GM19397 (cell line): ENCODE measurements at regions not wholly inside any gene's neighbourhood (a gene's known extent, or its start where the extent isn't known, plus 50 kb on each side); places are given as distances from the start of the nearest gene placed in this dataset.
"Not testable (repeated sequence)": the region's sequence is repeated elsewhere in the genome, so short reads cannot be mapped to it uniquely, and the experiment has no call there.

ENCODE experiments used
- ATAC-seq: cut with Tn5 transposase; IDR thresholded peaks from one replicate; pipeline ENCODE4 v1.9.1; 2021; ENCODE audit warnings: mild to moderate bottlenecking, moderate library complexity; ENCODE audit not compliant: unreplicated experiment

DNA sequence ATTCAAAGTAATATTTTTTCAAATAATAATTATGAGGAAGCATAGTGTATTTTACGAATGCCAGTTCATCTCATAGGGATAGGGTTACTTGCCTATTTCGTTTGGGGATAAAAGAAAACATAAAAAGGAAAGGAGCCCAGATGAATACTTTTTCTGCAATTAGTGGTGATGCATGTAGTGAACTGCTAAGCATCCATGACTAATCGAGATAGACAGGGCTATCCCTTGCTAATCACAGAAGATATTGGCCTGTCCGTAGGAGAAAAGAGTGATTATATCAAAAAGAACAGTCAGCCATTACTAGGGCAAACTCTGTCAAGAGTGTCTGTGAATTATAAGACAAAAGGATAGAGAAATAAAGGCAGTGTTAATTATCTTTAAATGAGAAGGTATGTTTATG, 746.1 kb downstream of the C4orf33 start:
- no peak for ATAC-seq

DNA sequence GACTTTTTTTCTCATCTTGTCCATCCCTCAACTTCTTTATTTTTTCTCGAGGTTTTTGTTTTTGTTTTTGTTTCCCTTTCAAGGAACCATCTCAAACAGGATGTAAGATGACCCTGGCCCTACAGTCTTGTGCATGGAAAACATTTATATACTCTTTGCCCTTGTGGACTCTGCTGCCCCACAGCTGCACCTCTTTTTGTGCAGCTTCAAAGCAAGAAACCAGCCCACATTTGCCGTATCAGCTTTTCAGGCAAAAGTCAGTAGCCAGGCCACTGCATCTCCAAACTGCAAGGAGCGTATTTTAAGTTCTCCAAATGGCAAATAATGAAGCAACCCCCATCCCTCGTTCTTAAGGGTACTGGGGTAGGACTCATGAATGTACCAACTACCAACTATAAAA, 756.5 kb downstream of the C4orf33 start:
- no peak for ATAC-seq

DNA sequence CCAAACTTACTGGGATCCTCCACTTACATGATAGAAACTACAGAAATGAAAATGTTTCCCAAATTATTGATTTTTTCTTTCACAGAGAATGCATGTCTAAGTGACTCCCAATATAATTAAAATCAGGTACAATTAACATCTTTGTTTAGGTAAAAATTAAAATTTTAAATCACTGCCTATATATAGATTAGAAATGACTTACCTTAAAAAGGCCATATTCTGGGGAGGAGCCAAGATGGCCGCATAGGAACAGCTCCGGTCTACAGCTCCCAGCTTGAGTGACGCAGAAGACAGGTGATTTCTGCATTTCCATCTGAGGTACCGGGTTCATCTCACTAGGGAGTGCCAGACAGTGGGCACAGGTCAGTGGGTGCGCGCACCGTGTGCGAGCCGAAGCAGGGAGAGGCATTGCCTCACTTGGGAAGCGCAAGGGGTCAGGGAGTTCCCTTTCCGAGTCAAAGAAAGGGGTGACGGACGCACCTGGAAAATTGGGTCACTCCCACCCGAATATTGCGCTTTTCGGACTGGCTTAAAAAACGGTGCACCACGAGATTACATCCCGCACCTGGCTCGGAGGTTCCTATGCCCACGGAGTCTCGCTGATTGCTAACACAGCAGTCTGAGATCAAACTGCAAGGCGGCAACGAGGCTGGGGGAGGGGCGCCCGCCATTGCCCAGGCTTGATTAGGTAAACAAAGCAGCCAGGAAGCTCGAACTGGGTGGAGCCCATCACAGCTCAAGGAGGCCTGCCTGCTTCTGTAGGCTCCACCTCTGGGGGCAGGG, 757.9 kb downstream of the C4orf33 start:
- not testable (repeated sequence) for ATAC-seq

DNA sequence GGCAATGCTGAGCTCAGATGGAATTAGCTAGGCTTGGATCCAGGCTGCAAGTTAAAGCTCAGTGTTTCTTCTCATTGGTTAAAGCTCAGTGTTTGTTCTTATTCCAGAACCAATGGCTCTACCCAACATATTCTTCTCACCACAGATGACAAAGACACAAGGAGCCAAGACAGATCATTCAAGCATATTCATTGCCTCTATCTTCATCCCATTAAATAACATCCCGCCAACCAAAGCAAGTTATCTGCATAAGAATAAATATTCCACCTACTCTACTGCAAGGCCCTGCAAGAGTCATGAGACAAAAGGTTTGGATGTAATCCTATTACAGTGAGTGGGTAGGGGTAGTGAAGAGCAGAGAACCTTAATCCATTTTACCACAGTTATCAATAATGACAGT, 766.5 kb downstream of the C4orf33 start:
- ATAC-seq = no peak

DNA sequence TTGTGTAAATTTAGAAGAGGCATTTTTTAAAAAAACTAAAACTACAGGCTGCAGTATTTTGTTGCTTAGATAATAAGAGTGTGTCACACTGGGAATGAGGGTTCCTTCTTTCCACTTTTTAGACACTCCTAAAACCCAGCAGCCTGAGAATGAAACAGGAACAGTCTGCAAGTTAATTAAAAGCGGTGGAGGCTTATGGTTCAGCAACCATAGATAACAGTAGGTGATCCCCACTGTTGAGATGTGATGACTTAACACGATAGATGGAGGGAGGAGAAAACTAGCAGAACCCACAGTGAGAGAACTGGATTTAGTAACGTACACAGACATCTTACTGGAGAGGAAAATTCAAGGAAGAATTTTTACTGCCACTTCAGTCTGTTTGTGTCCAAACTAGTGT, 767.3 kb downstream of the C4orf33 start:
- no peak for ATAC-seq

DNA sequence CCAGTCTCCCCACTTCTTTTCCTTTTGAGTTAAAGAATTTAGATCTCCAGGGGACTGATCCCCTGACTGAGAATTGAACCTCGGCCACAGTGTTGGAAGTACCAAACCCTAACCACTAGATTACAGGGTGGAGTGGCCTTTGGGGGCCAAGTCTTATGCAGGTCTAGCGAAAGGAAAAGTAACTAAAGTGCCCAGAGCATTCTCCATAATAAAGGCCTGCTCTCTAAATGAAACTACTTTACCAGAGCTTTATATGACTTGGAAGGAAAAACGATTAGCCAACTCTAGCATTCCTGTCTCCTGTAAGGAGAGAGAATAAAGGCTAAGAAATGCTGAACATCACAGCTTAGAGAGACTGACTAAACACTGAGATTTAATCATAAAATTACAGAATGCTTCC, 788.0 kb downstream of the C4orf33 start:
- no peak for ATAC-seq

DNA sequence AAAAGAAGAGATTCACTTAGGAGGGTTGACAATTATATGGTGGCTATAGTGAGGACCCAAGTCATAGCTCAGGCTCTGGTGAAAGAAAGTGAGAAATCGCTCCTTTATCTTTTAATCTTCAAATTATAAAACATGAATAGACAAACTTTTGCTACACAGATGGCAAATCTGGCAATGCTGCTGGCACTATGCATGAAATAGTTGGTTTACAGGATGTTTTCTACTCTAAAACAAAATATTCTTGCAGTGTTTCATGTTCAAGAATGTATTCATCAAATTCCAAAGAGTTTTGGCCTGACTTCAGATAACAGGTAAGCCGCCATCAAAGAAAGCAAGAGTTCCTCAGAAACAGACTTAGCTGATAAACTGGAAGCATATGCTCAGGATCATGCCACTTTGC, 801.2 kb downstream of the C4orf33 start:
- no peak for ATAC-seq

DNA sequence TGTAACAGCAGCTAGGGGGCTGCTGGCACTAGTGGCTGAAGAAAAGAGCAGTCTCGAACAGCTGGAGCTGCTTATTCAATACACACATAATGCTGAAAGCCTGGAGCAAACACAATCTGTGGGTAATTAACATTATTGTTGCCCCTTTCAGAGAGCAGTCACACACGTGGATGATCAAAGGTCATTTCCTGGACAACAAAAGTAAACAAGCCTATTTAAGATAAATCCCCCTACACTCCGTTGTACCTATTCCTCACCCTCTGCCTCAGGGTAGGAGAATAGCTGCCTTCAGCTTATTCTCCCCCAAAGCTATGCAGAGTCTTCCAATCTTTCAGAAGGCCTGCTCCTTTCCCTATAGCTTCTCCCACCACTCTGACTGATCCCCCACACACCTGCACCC, 803.9 kb downstream of the C4orf33 start:
- ATAC-seq = no peak

DNA sequence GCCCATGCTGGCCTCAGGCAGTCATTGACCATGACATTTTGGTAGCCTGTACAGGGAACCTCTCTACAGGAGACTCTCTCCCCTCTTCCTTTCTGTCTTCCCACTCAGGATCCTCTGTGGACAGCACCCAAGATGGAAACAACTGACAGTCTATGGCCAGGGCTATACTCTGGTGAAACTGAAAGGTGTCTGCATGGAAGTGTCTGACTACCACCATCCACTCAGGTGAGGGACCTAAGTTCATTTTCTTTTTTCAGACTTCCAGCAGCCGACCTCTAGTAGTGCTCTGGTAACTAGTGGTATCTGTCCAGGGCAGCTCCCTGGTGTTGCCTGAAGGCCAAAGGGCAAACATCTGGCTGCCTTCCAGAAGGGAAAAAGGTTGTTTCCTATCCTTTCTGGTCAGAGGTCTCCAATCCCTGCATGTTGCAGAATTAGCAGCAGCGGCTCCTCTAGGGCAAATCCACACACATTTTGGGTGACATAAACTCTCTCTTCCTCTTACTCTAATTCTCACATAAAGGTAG, 804.5 kb downstream of the C4orf33 start:
- ATAC-seq = no peak

DNA sequence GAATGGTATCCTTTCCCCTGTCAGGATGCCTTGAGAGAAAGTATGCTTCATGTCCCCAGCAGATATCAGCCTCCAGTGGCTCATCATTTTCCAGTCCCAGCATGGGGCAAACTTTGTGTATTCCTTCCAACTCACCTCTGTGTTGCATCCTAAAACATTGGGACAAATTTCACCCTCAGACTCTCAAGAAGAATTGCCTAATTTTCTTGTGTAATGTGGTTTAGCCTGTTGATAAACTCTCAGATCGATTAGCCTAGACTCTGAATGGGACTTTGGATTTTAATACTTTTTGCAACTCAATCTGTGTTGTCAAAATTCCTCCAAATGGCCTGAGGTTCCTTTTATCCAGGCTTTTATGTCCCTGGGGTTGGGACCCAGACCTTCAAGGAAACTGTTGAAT, 805.3 kb downstream of the C4orf33 start:
- ATAC-seq = no peak

DNA sequence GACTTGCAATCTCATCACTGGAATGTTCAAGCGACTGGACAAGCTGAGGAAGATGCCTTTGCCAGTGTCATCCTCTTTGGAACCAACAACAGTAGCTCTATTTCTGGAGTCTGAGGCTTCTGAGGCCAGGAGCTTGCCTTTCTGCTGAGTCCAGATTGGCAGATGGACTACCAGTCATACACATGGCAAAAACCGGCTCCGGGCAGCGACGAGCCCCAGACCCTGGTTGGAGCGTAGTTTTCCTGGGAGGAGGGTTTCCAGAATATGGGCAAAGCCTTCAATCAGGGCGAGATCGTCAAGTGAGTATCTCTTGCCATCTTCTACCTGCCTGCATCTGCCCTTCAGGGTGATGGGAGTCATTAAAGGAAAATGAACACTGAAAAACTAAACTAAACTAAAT, 807.9 kb downstream of the C4orf33 start:
- no peak for ATAC-seq

DNA sequence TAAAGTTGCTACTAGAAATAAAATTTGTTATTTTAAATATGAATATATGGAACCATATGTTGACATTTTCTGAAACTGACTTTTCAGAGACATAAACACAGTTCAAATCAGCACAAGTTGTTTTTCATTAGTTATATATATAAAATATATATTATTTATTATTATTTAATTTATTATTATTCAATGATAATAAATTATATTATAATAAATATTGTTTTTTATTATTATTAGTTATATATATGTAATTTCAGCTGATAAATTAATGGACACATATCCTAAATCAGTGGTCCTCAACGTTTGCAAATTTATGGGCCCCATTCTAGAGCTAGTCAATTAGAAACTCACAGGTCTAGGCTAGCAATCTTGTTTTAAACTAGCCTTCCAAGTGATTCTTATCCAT, 809.3 kb downstream of the C4orf33 start:
- ATAC-seq = no peak

DNA sequence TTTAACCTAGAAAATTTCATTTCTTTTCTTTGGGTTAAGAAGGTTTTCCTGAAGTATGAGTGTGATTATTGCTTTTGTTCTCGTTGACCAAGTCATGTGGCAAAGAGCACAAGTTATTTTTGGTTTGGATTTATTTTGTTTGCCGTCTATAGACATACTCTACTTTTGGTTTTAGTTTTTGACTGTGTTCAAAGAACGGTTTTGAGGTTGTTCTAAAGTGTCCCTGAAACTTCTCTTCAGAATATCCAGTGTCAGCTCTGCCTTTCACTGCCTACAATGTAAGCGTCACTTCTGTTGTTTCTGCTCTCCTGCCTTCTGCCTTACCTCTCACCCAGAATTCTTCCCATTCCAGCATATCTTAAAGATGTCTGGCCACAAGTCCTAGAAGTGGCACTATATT, 812.2 kb downstream of the C4orf33 start:
- no peak for ATAC-seq

DNA sequence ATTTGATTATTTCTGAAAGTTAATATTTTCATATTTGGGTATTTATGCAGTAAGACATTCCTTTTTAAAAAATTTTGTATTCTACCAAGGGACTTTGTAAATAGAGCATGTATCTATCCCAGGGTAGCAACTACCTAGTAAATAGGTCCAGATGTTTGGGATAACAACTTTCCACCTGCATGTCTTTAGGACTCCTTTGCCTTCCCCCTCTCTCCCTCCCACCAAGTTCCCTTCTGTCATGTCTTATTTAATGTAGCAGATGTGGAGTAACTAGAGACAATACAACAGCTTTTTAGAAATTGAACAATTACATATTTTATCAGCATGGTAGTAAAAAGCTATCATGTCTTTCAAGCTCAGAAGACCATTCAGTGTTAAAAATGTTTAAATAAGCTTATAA, 821.0 kb downstream of the C4orf33 start:
- ATAC-seq = no peak

DNA sequence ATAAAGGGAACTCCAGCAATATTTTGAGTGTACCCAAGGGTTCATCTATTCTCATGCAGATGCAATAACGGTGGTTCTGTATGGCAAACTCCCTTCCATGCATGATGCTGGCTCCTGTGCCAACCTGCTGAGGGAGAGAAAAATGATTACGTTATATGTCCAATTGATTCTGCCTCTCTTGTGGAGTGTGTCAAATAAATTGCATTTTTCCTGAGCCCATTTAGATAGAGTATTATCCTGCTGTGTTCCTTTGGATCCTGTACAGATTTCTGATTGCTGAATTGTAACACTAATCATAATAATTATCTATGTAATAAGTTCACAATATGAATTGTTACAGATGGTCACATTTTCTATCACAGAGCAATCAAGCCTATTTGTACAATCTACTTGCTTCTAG, 821.7 kb downstream of the C4orf33 start:
- no peak for ATAC-seq

DNA sequence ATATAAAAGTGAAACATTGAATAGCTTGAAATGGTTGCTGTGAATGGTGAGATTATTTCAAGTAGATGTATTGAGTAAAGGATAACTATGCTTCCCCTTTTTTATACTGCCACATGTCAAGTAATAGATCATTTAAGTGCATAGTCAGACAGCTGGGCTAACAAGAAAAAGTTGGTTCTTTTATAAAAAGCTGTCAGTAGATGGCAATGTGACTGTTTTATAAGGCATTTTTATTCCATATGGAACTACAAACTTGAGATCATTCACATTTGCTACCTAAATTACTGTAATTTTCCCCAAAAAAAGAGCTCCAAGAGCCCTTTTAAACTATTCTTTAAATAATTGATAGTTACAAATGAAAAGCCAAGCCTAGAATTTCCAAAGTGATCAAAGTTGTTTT, 831.0 kb downstream of the C4orf33 start:
- no peak for ATAC-seq

DNA sequence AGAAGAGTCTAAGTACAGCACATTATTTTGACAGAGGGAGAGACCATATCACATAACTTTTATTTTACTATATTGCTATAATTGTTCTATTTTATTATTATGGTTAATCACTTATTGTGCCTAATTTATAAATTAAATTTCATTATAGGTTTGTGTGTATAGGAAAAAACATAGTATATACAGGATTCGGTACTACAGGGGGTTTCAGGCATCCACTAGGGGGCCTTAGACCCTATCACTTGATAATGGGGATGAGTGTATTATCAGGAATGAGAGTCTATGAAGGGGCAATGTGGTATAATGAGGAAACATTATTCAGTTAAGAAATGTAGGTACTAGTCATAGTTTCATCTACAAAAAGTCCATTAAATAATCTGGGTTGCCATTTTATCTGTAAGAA, 833.1 kb downstream of the C4orf33 start:
- no peak for ATAC-seq

DNA sequence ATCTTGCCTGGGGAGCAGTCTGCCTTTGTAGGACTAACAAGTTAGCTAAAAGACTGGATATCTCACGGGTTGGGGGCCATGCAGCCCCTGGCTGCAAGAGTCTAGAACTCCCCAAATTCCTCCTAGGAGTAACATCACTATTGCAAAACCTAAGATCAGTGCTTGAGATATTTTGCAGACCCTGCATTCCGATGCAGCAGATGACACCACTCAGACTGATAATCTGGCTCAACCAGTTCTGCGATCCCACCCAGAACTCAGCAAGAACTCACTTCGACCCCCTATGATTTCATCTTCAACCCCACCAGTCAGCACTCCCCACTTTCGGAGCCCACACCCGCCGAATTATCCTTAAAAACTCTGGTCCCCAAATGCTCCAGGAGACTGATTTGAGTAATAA, 834.0 kb downstream of the C4orf33 start:
- no peak for ATAC-seq

DNA sequence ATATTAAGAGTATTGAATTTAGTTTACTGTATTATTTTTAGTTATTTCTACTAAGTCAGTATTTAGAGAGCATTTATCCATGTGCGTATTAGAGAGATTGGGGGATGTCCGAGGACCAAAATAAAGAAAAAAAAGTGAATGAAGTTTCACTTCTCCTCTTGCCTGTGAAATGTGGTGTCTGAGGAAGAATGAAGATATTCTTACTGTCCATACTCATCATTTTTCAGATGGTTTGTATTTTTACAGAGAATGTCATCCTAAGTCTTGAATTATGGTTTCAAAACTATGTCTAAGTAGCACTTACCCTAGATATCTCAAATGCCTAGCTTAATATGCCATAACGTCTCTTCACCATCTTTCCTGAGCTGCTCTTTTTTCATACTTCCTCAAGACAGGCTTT, 854.3 kb downstream of the C4orf33 start:
- ATAC-seq = no peak

DNA sequence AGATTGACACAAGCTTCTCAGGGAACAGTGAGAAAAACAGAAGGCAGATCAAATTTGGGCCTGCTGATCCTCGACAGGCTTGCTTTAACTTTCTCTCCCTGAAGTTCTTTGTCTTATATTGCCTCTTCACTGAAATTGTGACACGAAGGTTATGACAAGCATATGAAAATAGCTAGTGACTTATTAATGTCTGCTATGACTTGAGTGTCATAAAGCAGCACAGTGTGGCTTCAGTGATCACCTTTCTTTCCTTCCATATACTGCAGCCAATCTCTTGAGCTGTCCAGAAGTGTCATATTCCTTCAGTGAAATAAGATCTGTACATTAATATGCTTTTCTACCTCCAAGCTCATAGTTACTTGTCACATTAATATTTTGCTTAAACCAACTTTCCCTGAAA, 870.2 kb downstream of the C4orf33 start:
- ATAC-seq = no peak

DNA sequence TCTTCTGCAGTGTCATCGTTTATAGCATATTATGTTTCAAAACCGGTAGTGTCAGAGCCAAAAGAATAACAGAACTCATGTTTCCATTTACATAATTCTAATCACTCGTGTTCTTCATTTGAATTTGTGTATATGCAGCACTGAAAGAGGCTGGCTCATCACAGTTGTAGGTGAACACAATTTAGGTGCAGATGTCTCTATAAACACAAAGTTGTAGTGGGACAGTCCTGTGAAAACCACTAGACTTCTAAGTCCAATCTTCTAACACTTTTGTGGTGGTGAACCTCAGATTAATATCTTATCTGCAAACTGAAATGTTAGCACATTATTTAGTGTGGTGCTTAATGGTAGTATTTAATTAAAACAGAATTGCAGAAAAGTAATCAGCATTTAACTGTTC, 872.4 kb downstream of the C4orf33 start:
- no peak for ATAC-seq

DNA sequence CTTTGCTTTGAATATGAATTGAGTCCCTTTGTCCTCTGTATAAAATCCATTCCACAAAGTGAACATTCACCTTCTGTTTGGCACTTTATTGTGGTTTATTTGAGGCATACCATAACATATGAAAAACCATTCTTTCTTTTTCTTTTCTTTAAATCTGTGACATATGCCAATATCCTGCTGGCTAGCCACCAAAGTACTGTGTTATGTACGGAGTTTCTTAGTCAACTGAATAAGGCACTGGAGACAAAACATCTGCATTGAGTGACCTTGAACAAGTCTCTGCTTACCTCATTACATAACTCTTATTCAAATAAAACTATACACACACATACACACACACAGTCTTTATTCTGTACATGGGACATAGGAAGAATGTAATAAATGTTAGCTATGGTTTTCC, 872.8 kb downstream of the C4orf33 start:
- no peak for ATAC-seq

DNA sequence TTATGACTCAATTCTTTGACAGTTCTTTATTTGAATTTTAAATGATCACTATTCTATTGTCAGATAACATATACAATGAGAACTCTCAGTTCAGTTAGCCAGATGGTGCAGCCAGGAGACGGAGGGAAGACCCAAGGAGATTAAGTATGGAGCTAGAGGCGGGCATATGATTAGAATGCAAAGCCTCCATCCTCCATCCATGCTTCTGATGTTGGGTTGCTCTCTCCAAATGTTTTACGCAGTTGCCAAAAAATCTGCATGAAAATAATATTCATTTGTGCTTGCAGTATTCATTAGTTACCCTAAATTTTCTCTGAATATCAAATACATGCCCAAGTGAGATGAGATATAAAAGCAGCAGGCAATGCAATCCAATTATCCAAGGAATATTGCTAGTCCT, 874.8 kb downstream of the C4orf33 start:
- no peak for ATAC-seq
